GM18861 (cell line): ENCODE measurements at regions not wholly inside any gene's neighbourhood (a gene's known extent, or its start where the extent isn't known, plus 50 kb on each side); places are given as distances from the start of the nearest gene placed in this dataset.

ENCODE experiments used
- ATAC-seq: cut with Tn5 transposase; IDR thresholded peaks from one replicate; pipeline ENCODE4 v1.9.1; 2021; ENCODE audit not compliant: unreplicated experiment

GRCh38 chr4:81639248-81639647, 167.5 kb upstream of the RASGEF1B start:
- no peak for ATAC-seq

GRCh38 chr4:81638698-81639097, 167.0 kb upstream of the RASGEF1B start:
- ATAC-seq: no peak

- ATAC-seq: peak; percentile 94
These were observed 164.0 kb upstream of the RASGEF1B start for GRCh38 chr4:81635739-81636138.

- no peak for ATAC-seq
These were observed 163.3 kb upstream of the RASGEF1B start for GRCh38 chr4:81634766-81635549.

GRCh38 chr4:81634165-81634564, 162.5 kb upstream of the RASGEF1B start:
- no peak for ATAC-seq

GRCh38 chr4:81632581-81633299, 161.0 kb upstream of the RASGEF1B start:
- ATAC-seq: no peak

- peak; percentile 35 for ATAC-seq
These were observed 160.3 kb upstream of the RASGEF1B start for GRCh38 chr4:81631958-81632441.

GRCh38 chr4:81629366-81629765, 157.7 kb upstream of the RASGEF1B start:
- no peak for ATAC-seq

- peak; percentile 67 for ATAC-seq
These were observed 156.8 kb upstream of the RASGEF1B start for GRCh38 chr4:81628489-81628888.

GRCh38 chr4:81627590-81627989, 155.9 kb upstream of the RASGEF1B start:
- no peak for ATAC-seq

- ATAC-seq: no peak
These were observed 155.1 kb upstream of the RASGEF1B start for GRCh38 chr4:81626851-81627250.

GRCh38 chr4:81625422-81626417, 154.0 kb upstream of the RASGEF1B start:
- no peak for ATAC-seq

- ATAC-seq: no peak
These were observed 151.7 kb upstream of the RASGEF1B start for GRCh38 chr4:81623434-81623833.

GRCh38 chr4:81622474-81623184, 150.9 kb upstream of the RASGEF1B start:
- ATAC-seq: no peak

- no peak for ATAC-seq
These were observed 150.3 kb upstream of the RASGEF1B start for GRCh38 chr4:81622028-81622427.

GRCh38 chr4:81621490-81621889, 149.8 kb upstream of the RASGEF1B start:
- ATAC-seq: no peak

- ATAC-seq: no peak
These were observed 148.7 kb upstream of the RASGEF1B start for GRCh38 chr4:81620442-81620841.

- ATAC-seq: no peak
These were observed 145.8 kb upstream of the RASGEF1B start for GRCh38 chr4:81617545-81617944.

GRCh38 chr4:81611221-81611620, 139.5 kb upstream of the RASGEF1B start:
- ATAC-seq: no peak

- ATAC-seq: peak; percentile 66
These were observed 138.1 kb upstream of the RASGEF1B start for GRCh38 chr4:81609844-81610243.
